Stomach (tissue), 8 donors: ENCODE measurements at regions not wholly inside any gene's neighbourhood (a gene's known extent, or its start where the extent isn't known, plus 50 kb on each side); places are given as distances from the start of the nearest gene placed in this dataset.

ENCODE experiments used
- DNase-seq, 2 donors: peaks; one replicate each; pipeline versions ENCODE4 v3.0.0 to v3.0.0-alpha.2; 2013 to 2019
- H3K27ac ChIP-seq, 5 donors: fragments of 200-600 bp in 4 of 5; sonication (generic) in 4 of 5; one replicate each; pipeline ENCODE4 v1.5.1; 2013 to 2019; ENCODE audit warnings: mild to moderate bottlenecking in 1 of 5, moderate library complexity in 1 of 5
- H3K27me3 ChIP-seq, 3 donors: fragments of 200-600 bp; sonication (generic); one replicate each; pipeline ENCODE4 v1.5.1; 2017 to 2019; ENCODE audit warnings: mixed run types in 1 of 3
- H3K36me3 ChIP-seq, 4 donors: fragments of 200-600 bp; sonication (generic); 1 replicate in 3 of 4; 2 replicates in 1 of 4; pipeline ENCODE4 v1.5.1; 2016 to 2019
- H3K4me1 ChIP-seq, 4 donors: fragments of 200-600 bp; sonication (generic); one replicate each; pipeline ENCODE4 v1.5.1; 2016 to 2019
- H3K4me3 ChIP-seq, 4 donors: fragments of 200-600 bp; sonication (generic) in 3 of 4; one replicate each; pipeline ENCODE4 v1.5.1; 2016 to 2019; ENCODE audit warnings: mild to moderate bottlenecking in 1 of 4
- H3K9me3 ChIP-seq, 4 donors: fragments of 200-600 bp; sonication (generic); one replicate each; pipeline ENCODE4 v1.5.1; 2016 to 2019
- CTCF ChIP-seq, 7 experiments: fragments of 450-650 bp in 4 of 7; fragments of 200-600 bp in 3 of 7; sonication (generic) in 3 of 7; IDR thresholded peaks; one replicate each; pipeline ENCODE4 v1.5.1; 2016 to 2019; ENCODE audit warnings: antibody characterized with exemption in 7 of 7, control low read depth in 2 of 7, mild to moderate bottlenecking in 1 of 7
- EP300 ChIP-seq: sonication (generic); formaldehyde crosslinking; IDR thresholded peaks from one replicate; pipeline ENCODE4 v1.6.1; 2017; ENCODE audit warnings: antibody characterized with exemption
- POLR2A ChIP-seq, 4 donors: fragments of 450-650 bp; IDR thresholded peaks; one replicate each; pipeline ENCODE4 v1.6.1; 2016; ENCODE audit warnings: antibody characterized with exemption in 4 of 4, control low read depth in 2 of 4, mild to moderate bottlenecking in 1 of 4, moderate library complexity in 1 of 4
- POLR2AphosphoS5 ChIP-seq, 3 donors: sonication (generic); formaldehyde crosslinking; IDR thresholded peaks; one replicate each; pipeline ENCODE4 v1.6.1; 2016; ENCODE audit warnings: antibody characterized with exemption in 3 of 3
- WGBS, 5 donors: extraction: QIAGEN DNeasy Blood & Tissue Kit in 3 of 5; methylation state at CpG; one replicate each; pipeline versions ENCODE4 v1.1.5 to v1.1.7; 2013 to 2018; 5-methylcytosine and 5-hydroxymethylcytosine counted together
- intact Hi-C: fragments of 100-400 bp; cut with DNase I; formaldehyde crosslinking; loops from one replicate; pipeline ENCODE4 v1.15.1; 2023; ENCODE audit warnings: low total_unique reads
- donor health status: healthy with polysubstance abuse.
- donor health status: Bipolar disorder and iron deficiency.
- donor health status: healthy.

GRCh38 chr2:147051814-147052213, 793.0 kb upstream of the ACVR2A start:
- Histone ChIP-seq H3K4me1 (no peaks in the 10 kb centered on the region), H3K4me3 (no peak overlapping the region), H3K9me3 (peaks cover 0 to 8% (median 0%) of the 10 kb centered on the region in 4 donors), H3K36me3 (no peaks in the 10 kb centered on the region), H3K27ac (no peak overlapping the region), H3K27me3 (no peaks in the 10 kb centered on the region)
- 74 to 85% (median 74%) methylated on average over 3 of the region's 3 CpGs for whole genome bisulfite sequencing, 5 donors
- intact Hi-C loops: no loop called here
- no peak for TF ChIP-seq POLR2AphosphoS5 (IDR thresholded peaks at IDR 0.05)
- no peak for TF ChIP-seq POLR2A (IDR thresholded peaks at IDR 0.05)
- no peak for TF ChIP-seq CTCF (IDR thresholded peaks at IDR 0.05)
- TF ChIP-seq EP300: no peak
- no peak for DNase-seq

GRCh38 chr2:147051248-147051647, 793.6 kb upstream of the ACVR2A start:
- H3K9me3 ChIP-seq: peaks cover 0 to 8% (median 0%) of the 10 kb centered on the region in 4 donors
- H3K4me3 ChIP-seq: no peak overlapping the region
- TF ChIP-seq CTCF (IDR thresholded peaks at IDR 0.05): no peak
- TF ChIP-seq POLR2A (IDR thresholded peaks at IDR 0.05): no peak
- TF ChIP-seq POLR2AphosphoS5 (IDR thresholded peaks at IDR 0.05): no peak
- TF ChIP-seq EP300: no peak
- H3K36me3 ChIP-seq: no peaks in the 10 kb centered on the region
- no peaks in the 10 kb centered on the region for H3K4me1 ChIP-seq
- no peak overlapping the region for H3K27ac ChIP-seq
- DNase-seq: peak in 1 of 2 donors; percentile 52
- intact Hi-C loops: no loop called here
- H3K27me3 ChIP-seq: no peaks in the 10 kb centered on the region

- Histone ChIP-seq H3K36me3 (no peaks in the 10 kb centered on the region), H3K27ac (peak overlapping the region in 1 of 5 donors; percentile 54), H3K4me3 (no peak overlapping the region), H3K9me3 (peaks cover 0 to 8% (median 0%) of the 10 kb centered on the region in 4 donors), H3K27me3 (no peaks in the 10 kb centered on the region), H3K4me1 (no peaks in the 10 kb centered on the region)
- peak in 1 of 2 donors; percentile 20 for DNase-seq
- WGBS, 5 donors: 30 to 47% (median 39%) methylated on average over 4 of the region's 4 CpGs
- intact Hi-C loops: no loop called here
- TF ChIP-seq CTCF (IDR thresholded peaks at IDR 0.05) (no peak), POLR2AphosphoS5 (IDR thresholded peaks at IDR 0.05) (no peak), EP300 (no peak), POLR2A (IDR thresholded peaks at IDR 0.05) (no peak)
Observed at GRCh38 chr2:147049957-147050356, 794.9 kb upstream of the ACVR2A start.

- Histone ChIP-seq H3K27me3 (no peaks in the 10 kb centered on the region), H3K36me3 (no peaks in the 10 kb centered on the region), H3K4me3 (no peak overlapping the region), H3K27ac (no peak overlapping the region), H3K9me3 (no peaks in the 10 kb centered on the region), H3K4me1 (no peaks in the 10 kb centered on the region)
- TF ChIP-seq EP300 (no peak), POLR2A (IDR thresholded peaks at IDR 0.05) (no peak)
- intact Hi-C loops: no loop called here
- 75 to 82% (median 80%) methylated on average over 4 of the region's 4 CpGs for WGBS, 5 donors
- DNase-seq: no peak
Observed at GRCh38 chr2:147046473-147046872, 798.4 kb upstream of the ACVR2A start.

GRCh38 chr2:147045113-147045512, 799.7 kb upstream of the ACVR2A start:
- no peaks in the 10 kb centered on the region for H3K36me3 ChIP-seq
- no peak overlapping the region for H3K27ac ChIP-seq
- no peaks in the 10 kb centered on the region for H3K9me3 ChIP-seq
- WGBS, 5 donors: 24 to 58% (median 26%) methylated on average over 2 of the region's 2 CpGs
- no peaks in the 10 kb centered on the region for H3K4me1 ChIP-seq
- TF ChIP-seq POLR2AphosphoS5 (IDR thresholded peaks at IDR 0.05): peak in 1 of 3 donors; percentile 15
- TF ChIP-seq POLR2A (IDR thresholded peaks at IDR 0.05): no peak
- no peak for TF ChIP-seq EP300
- TF ChIP-seq CTCF (IDR thresholded peaks at IDR 0.05): peak in 5 of 7 experiments; percentile 11 to 51 (median 37)
- H3K27me3 ChIP-seq: no peaks in the 10 kb centered on the region
- DNase-seq: peak; percentile 50 to 65
- no peak overlapping the region for H3K4me3 ChIP-seq
- intact Hi-C loops: no loop called here
